ENCODE measurements at regions not wholly inside any gene's neighbourhood (a gene's known extent, or its start where the extent isn't known, plus 50 kb on each side); places are given as distances from the start of the nearest gene placed in this dataset.

DNA sequence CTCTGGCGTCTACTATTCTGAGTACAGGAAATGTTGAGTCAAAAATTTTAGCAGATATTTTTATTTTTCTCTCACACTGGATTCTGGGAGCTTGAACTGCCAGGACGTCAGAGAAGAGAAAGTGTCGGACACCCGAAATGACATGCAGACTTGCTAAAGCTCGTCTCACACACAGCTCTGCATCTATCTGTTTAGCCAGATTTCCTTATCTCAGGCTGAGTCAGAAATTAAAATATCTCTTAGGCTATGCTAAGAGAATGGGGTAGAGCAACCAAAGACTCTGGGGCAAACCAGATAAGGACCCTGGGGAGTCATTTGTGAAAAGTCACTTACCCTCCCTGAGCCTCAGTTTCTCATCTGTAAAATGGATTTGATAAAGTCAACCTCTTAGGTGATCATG lies 1124.1 kb downstream of the VRK1 start:
- H3K9me3 Mint-ChIP-seq (ENCODE audit: insufficient read depth) = peaks cover 7% of the 10 kb centered on the region
- H3K27me3 Mint-ChIP-seq (ENCODE audit: low read depth) = no peaks in the 10 kb centered on the region
- CTCF ChIA-PET = no interaction called here
- POLR2A ChIA-PET = no interaction called here
- peaks cover 14% of the 10 kb centered on the region for H3K4me1 Mint-ChIP-seq (ENCODE audit: low read depth)
- no peaks in the 10 kb centered on the region for H3K36me3 Mint-ChIP-seq (ENCODE audit: low read depth)
- no peak for DNase-seq
- H3K4me3 Mint-ChIP-seq = no peak overlapping the region
- ATAC-seq = no peak
- H3K27ac Mint-ChIP-seq = no peak overlapping the region

DNA sequence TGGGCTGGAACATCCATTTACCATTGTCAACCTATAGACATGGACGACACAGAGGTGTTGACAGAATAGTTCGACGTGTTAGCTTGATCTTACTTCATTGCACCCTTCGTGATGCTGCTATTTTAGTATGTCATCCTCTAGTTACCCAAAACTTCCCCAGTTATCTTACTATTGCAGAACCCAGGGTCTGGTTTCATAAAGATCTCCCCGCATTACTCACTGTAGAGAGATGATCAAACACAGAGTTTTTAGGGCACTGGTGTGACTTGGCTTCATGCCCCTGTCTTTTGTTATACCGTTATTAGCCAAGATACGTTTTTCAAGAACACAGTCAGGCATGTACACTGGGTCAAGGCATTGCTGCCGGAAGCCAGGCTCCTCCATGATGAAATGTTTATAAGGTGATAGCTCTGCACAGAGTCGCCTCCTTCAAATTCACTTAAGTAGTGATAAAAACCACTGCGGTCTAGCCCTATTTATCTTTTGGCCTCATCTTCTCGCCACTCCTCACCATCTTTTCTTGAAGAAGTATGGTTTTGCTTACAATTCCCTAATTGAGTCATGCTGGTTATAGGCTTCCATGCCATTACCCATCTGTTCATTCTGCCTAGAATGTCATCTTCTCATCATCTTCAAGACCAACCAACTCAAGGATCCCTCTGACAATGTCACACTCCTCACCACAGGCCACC lies 1127.9 kb downstream of the VRK1 start:
- no peak overlapping the region for H3K4me3 Mint-ChIP-seq
- no peaks in the 10 kb centered on the region for H3K9me3 Mint-ChIP-seq (ENCODE audit: insufficient read depth)
- H3K27ac Mint-ChIP-seq = no peak overlapping the region
- no peaks in the 10 kb centered on the region for H3K27me3 Mint-ChIP-seq (ENCODE audit: low read depth)
- ATAC-seq = no peak
- H3K4me1 Mint-ChIP-seq (ENCODE audit: low read depth) = peaks cover 5% of the 10 kb centered on the region
- H3K36me3 Mint-ChIP-seq (ENCODE audit: low read depth) = no peaks in the 10 kb centered on the region
- DNase-seq = no peak
- CTCF ChIA-PET = interaction anchor here (1.0 kb wide), 1 partner anchor 15 kb away, joined by 5 read pairs; no protein-coding TSS in a partner anchor
- POLR2A ChIA-PET = no interaction called here

DNA sequence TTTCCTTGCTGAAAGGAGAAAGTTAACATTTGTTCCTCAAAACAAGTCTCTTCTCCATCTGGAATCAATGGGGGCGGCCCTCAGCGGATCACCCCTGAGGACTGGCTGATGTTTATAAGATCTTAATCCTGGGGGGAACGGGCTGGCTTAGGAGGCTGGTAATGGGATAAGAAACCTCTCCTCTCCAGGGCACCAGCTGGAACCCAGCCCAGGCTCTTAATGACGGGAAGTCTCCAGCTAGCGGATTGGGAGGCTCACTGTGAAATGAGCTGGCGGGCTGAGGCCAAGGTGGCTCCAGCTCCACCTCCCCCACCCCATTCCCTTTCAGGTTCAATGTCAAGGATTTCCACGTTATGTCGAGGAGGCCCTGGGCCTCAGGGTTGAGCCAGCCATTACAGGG lies 1133.0 kb downstream of the VRK1 start:
- ATAC-seq (no peak), DNase-seq (no peak)
- CTCF ChIA-PET = interaction anchor here (0.6 kb wide), 1 partner anchor 97 kb away, joined by 3 read pairs; no protein-coding TSS in a partner anchor
- H3K27me3 Mint-ChIP-seq (ENCODE audit: low read depth) = no peaks in the 10 kb centered on the region
- H3K4me1 Mint-ChIP-seq (ENCODE audit: low read depth) = peaks cover 8% of the 10 kb centered on the region
- no peaks in the 10 kb centered on the region for H3K36me3 Mint-ChIP-seq (ENCODE audit: low read depth)
- POLR2A ChIA-PET = no interaction called here
- no peak overlapping the region for H3K4me3 Mint-ChIP-seq
- H3K9me3 Mint-ChIP-seq (ENCODE audit: insufficient read depth) = no peaks in the 10 kb centered on the region
- no peak overlapping the region for H3K27ac Mint-ChIP-seq

DNA sequence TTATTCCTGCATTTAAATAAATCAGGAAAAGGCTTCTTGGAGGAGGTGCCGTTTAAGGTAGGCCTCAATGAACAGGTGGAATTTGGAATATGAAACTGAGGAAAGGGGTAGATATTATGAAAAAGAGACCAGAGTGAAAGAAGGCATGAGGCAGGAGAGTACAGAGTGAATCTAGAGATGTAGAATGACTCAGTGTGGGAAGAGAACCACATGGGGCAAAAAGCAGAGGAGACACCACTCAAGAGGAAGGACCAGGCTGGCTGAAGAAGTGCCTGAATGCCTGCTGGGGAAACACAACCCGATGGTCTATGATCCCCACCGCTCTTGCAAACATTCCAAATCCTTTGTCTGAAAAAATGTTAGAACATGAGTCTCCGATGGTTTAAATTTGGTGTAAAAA lies 1134.1 kb downstream of the VRK1 start:
- no peak overlapping the region for H3K27ac Mint-ChIP-seq
- no peak overlapping the region for H3K4me3 Mint-ChIP-seq
- H3K4me1 Mint-ChIP-seq (ENCODE audit: low read depth) = peaks cover 4% of the 10 kb centered on the region
- H3K36me3 Mint-ChIP-seq (ENCODE audit: low read depth) = no peaks in the 10 kb centered on the region
- H3K9me3 Mint-ChIP-seq (ENCODE audit: insufficient read depth) = no peaks in the 10 kb centered on the region
- no peaks in the 10 kb centered on the region for H3K27me3 Mint-ChIP-seq (ENCODE audit: low read depth)
- POLR2A ChIA-PET = no interaction called here
- DNase-seq (peak; percentile 9), ATAC-seq (no peak)
- CTCF ChIA-PET = no interaction called here

DNA sequence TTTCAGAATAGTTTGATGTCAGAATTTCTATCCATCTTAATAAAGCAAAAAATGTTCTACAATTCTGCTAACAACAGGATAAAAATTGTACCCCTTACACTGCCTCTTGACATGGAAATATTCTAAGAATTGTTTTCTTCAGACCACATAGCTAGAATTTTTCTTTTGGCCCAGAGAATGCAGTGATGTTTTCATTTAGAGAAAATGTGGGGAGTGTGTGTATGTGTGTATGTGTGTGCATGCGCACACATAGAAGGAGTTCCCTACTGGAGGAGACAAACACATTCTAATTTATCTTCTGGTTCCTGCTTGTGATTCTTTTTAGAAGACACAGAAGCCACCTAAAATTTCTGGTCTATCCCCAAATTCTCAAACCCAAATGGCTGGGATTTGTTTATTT lies 1145.7 kb downstream of the VRK1 start:
- H3K4me1 Mint-ChIP-seq (ENCODE audit: low read depth) = peaks cover 2% of the 10 kb centered on the region
- H3K27ac Mint-ChIP-seq = no peak overlapping the region
- H3K27me3 Mint-ChIP-seq (ENCODE audit: low read depth) = no peaks in the 10 kb centered on the region
- H3K9me3 Mint-ChIP-seq (ENCODE audit: insufficient read depth) = peaks cover 6% of the 10 kb centered on the region
- no peak for ATAC-seq
- ChIA-PET CTCF (no interaction called here), POLR2A (no interaction called here)
- no peak overlapping the region for H3K4me3 Mint-ChIP-seq
- peaks cover 3% of the 10 kb centered on the region for H3K36me3 Mint-ChIP-seq (ENCODE audit: low read depth)
- DNase-seq = no peak

GRCh38 chr14:97943619-97944018 lies 1146.4 kb downstream of the VRK1 start:
- ChIA-PET POLR2A (interaction anchor here (0.6 kb wide), 1 partner anchor 8 kb away, joined by 3 read pairs; no protein-coding TSS in a partner anchor), CTCF (no interaction called here)
- Mint-ChIP-seq H3K27ac (no peak overlapping the region), H3K4me3 (no peak overlapping the region), H3K4me1 (ENCODE audit: low read depth) (peaks cover 2% of the 10 kb centered on the region), H3K27me3 (ENCODE audit: low read depth) (no peaks in the 10 kb centered on the region), H3K9me3 (ENCODE audit: insufficient read depth) (no peaks in the 10 kb centered on the region), H3K36me3 (ENCODE audit: low read depth) (peaks cover 3% of the 10 kb centered on the region)
- DNase-seq (no peak), ATAC-seq (no peak)

- Mint-ChIP-seq H3K27me3 (ENCODE audit: low read depth) (no peaks in the 10 kb centered on the region), H3K9me3 (ENCODE audit: insufficient read depth) (no peaks in the 10 kb centered on the region), H3K36me3 (ENCODE audit: low read depth) (peaks cover 3% of the 10 kb centered on the region), H3K4me1 (ENCODE audit: low read depth) (peaks cover 2% of the 10 kb centered on the region), H3K4me3 (no peak overlapping the region), H3K27ac (no peak overlapping the region)
- DNase-seq (no peak), ATAC-seq (no peak)
- POLR2A ChIA-PET = no interaction called here
- CTCF ChIA-PET = no interaction called here
Measured at GRCh38 chr14:97944380-97944779, 1147.2 kb downstream of the VRK1 start.

DNA sequence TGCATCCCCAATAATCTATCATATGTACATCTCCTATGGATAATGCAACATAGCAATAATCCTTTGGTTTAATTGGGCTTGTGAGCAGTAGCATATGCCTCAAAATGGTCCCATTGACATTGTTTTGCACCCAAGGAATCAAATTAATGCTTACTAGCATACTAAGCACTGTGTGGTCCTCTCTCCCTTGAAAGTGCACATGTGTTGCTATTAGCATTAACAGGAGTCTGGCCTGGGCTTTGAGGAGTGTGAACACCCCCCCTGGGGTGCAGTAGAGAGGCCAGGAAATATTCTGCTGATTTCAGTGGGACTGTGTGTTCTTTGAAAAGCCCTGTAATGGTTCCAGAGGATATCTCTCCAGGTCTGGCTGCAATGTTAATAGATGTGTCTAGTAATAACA lies 1148.4 kb downstream of the VRK1 start:
- DNase-seq (no peak), ATAC-seq (no peak)
- Mint-ChIP-seq H3K4me1 (ENCODE audit: low read depth) (no peaks in the 10 kb centered on the region), H3K36me3 (ENCODE audit: low read depth) (peaks cover 3% of the 10 kb centered on the region), H3K27ac (no peak overlapping the region), H3K4me3 (no peak overlapping the region), H3K27me3 (ENCODE audit: low read depth) (no peaks in the 10 kb centered on the region), H3K9me3 (ENCODE audit: insufficient read depth) (no peaks in the 10 kb centered on the region)
- CTCF ChIA-PET = no interaction called here
- POLR2A ChIA-PET = no interaction called here

DNA sequence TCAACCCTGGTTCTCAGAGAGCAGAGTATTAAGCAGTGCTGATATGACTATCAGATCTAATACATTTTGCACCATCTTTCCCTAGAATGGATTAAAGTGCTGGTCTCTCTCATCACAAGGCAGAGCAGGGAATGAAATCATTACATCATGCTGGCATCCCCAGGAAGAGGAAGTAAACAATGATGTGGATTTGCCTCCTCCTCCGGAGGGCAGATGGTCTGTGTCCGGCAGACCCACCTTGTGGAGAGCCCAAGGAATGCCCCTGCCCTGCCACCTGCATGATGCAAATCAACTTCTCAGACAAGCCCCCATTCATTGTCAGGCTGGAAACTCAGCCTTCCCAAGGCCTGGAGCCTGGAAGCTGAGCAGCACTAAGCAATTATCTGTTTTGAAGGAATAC lies 1149.1 kb downstream of the VRK1 start:
- H3K4me1 Mint-ChIP-seq (ENCODE audit: low read depth) = no peaks in the 10 kb centered on the region
- peaks cover 3% of the 10 kb centered on the region for H3K36me3 Mint-ChIP-seq (ENCODE audit: low read depth)
- no peak overlapping the region for H3K4me3 Mint-ChIP-seq
- no peak for ATAC-seq
- CTCF ChIA-PET = no interaction called here
- H3K9me3 Mint-ChIP-seq (ENCODE audit: insufficient read depth) = no peaks in the 10 kb centered on the region
- H3K27ac Mint-ChIP-seq = no peak overlapping the region
- H3K27me3 Mint-ChIP-seq (ENCODE audit: low read depth) = no peaks in the 10 kb centered on the region
- no peak for DNase-seq
- POLR2A ChIA-PET = no interaction called here

GRCh38 chr14:97946641-97947040 lies 1149.5 kb downstream of the VRK1 start:
- peaks cover 2% of the 10 kb centered on the region for H3K36me3 Mint-ChIP-seq (ENCODE audit: low read depth)
- ChIA-PET CTCF (no interaction called here), POLR2A (no interaction called here)
- no peaks in the 10 kb centered on the region for H3K9me3 Mint-ChIP-seq (ENCODE audit: insufficient read depth)
- no peak overlapping the region for H3K4me3 Mint-ChIP-seq
- no peak overlapping the region for H3K27ac Mint-ChIP-seq
- DNase-seq = no peak
- H3K27me3 Mint-ChIP-seq (ENCODE audit: low read depth) = no peaks in the 10 kb centered on the region
- H3K4me1 Mint-ChIP-seq (ENCODE audit: low read depth) = no peaks in the 10 kb centered on the region
- no peak for ATAC-seq

DNA sequence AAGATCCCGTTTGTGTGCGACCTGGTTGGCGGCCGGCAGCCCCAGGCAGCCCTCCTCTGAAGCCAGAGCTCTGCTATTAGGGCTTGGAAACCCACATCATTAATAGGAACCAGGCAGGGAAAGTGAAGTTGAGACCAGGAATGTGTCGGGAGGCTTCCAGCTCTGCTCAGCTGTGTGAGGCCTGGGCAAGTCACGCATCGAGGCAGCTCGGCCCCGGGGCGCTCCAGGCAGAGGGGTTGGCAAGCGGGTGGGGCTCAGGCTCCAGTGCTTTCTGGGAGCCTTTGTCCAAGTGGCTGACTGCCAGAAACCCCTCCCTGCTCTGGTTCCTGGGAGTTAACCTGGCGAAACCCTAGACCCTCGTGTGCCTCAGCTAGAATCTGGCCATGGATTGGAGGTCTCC lies 1151.7 kb downstream of the VRK1 start:
- ATAC-seq (no peak), DNase-seq (no peak)
- H3K4me3 Mint-ChIP-seq = no peak overlapping the region
- H3K27ac Mint-ChIP-seq = no peak overlapping the region
- H3K36me3 Mint-ChIP-seq (ENCODE audit: low read depth) = no peaks in the 10 kb centered on the region
- H3K4me1 Mint-ChIP-seq (ENCODE audit: low read depth) = no peaks in the 10 kb centered on the region
- H3K9me3 Mint-ChIP-seq (ENCODE audit: insufficient read depth) = no peaks in the 10 kb centered on the region
- ChIA-PET CTCF (no interaction called here), POLR2A (no interaction called here)
- no peaks in the 10 kb centered on the region for H3K27me3 Mint-ChIP-seq (ENCODE audit: low read depth)

- Mint-ChIP-seq H3K4me1 (ENCODE audit: low read depth) (no peaks in the 10 kb centered on the region), H3K27me3 (ENCODE audit: low read depth) (no peaks in the 10 kb centered on the region), H3K36me3 (ENCODE audit: low read depth) (peaks cover 35% of the 10 kb centered on the region), H3K9me3 (ENCODE audit: insufficient read depth) (no peaks in the 10 kb centered on the region), H3K27ac (no peak overlapping the region), H3K4me3 (no peak overlapping the region)
- ATAC-seq = no peak
- POLR2A ChIA-PET = no interaction called here
- DNase-seq = no peak
- CTCF ChIA-PET = no interaction called here
Measured at GRCh38 chr14:97956581-97957340, 1159.6 kb downstream of the VRK1 start.

DNA sequence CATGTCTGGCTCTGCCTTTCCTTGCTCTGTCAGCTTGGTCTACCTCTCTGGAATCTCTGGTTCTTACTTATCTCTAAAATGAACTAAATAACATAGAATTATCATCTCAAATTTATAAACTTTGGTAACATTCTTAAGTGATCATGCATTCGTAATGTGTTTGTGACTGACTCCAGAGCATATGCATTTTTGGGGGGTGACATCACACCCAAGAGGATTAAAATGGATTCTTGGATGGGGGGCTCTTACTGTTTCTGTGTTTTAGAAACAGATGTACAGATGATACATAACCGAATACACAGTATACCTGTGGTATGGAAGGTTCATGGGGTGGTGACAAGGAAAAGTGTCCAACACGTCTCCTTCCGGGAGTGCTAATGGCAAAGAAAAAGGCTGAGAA lies 1162.1 kb downstream of the VRK1 start:
- Mint-ChIP-seq H3K36me3 (ENCODE audit: low read depth) (peaks cover 47% of the 10 kb centered on the region), H3K4me3 (no peak overlapping the region), H3K4me1 (ENCODE audit: low read depth) (no peaks in the 10 kb centered on the region), H3K27ac (no peak overlapping the region), H3K27me3 (ENCODE audit: low read depth) (no peaks in the 10 kb centered on the region), H3K9me3 (ENCODE audit: insufficient read depth) (no peaks in the 10 kb centered on the region)
- ChIA-PET CTCF (no interaction called here), POLR2A (no interaction called here)
- ATAC-seq (no peak), DNase-seq (no peak)

All from activated CD8-positive, alpha-beta T cell treated with anti-CD3 and anti-CD28 coated beads, Interleukin-2, amount 10 ng/mL, durations not matched to agents 7 days and 5 days (primary cell).